ENCODE measurements at regions not wholly inside any gene's neighbourhood (a gene's known extent, or its start where the extent isn't known, plus 50 kb on each side); places are given as distances from the start of the nearest gene placed in this dataset.

GRCh38 chr14:86050072-86050683 is 520.2 kb downstream of the FLRT2 start:
- Histone ChIP-seq H3K4ac (ENCODE audit: low read depth, low read length) (no peak overlapping the region), H3K79me1 (ENCODE audit: low read depth in 1 of 2, low read length in 2 of 2) (no peaks in the 10 kb centered on the region), H2BK20ac (ENCODE audit: low read depth, low read length) (no peak overlapping the region), H2AK5ac (ENCODE audit: low read depth, low read length) (no peak overlapping the region), H2BK120ac (ENCODE audit: low read depth, low read length) (no peak overlapping the region), H3K9me1 (ENCODE audit: insufficient read depth, low read length) (no peaks in the 10 kb centered on the region), H3K27me3 (ENCODE audit: control insufficient read depth, insufficient read depth, low read length) (no peaks in the 10 kb centered on the region), H4K5ac (ENCODE audit: low read depth, low read length) (no peak overlapping the region), H3K9ac (ENCODE audit: low read depth, low read length) (no peak overlapping the region), H3K56ac (ENCODE audit: extremely low read depth, insufficient read depth, low read length) (no peak overlapping the region), H3K4me3 (ENCODE audit: insufficient read depth, low read depth, low read length) (no peak overlapping the region), H3K18ac (ENCODE audit: low read depth, low read length) (no peak overlapping the region), H3K36me3 (ENCODE audit: control insufficient read depth, insufficient read depth, low read length) (no peaks in the 10 kb centered on the region), H3K9me3 (ENCODE audit: control insufficient read depth, insufficient read depth, low read length) (no peaks in the 10 kb centered on the region), H4K20me1 (ENCODE audit: insufficient read depth, low read length) (no peaks in the 10 kb centered on the region), H2BK15ac (ENCODE audit: low read depth, low read length) (no peak overlapping the region), H3K4me1 (ENCODE audit: control insufficient read depth, insufficient read depth, low read length) (no peaks in the 10 kb centered on the region), H3K14ac (replicated peaks; ENCODE audit: low read depth, low read length) (no peak overlapping the region), H4K8ac (ENCODE audit: low read depth in 2 of 2, low read length in 2 of 2) (no peak overlapping the region), H2AK9ac (replicated peaks; ENCODE audit: low read depth, low read length, poor library complexity) (no peak overlapping the region), H2BK5ac (ENCODE audit: low read depth, low read length, poor library complexity, severe bottlenecking) (no peak overlapping the region), H4K91ac (ENCODE audit: insufficient read depth, low read depth, low read length) (no peak overlapping the region), H3K23ac (ENCODE audit: low read depth, low read length) (no peak overlapping the region), H2AFZ (replicated peaks; ENCODE audit: low read length, poor library complexity) (no peak overlapping the region), H3K27ac (ENCODE audit: insufficient read depth, low read length) (no peak overlapping the region), H3K4me2 (ENCODE audit: low read depth, low read length) (no peak overlapping the region)
- BruUV-seq (replicated peaks) = no TSS peak
- no peak for DNase-seq
- intact Hi-C loops (cut with micrococcal nuclease) (loop anchor here (10.0 kb wide), 2 partner anchors 195 to 1845 kb away; no protein-coding TSS in a partner anchor), in situ Hi-C loops (cut with MboI; ENCODE audit: low sequenced_read_pairs) (no loop called here), dilution Hi-C loops (cut with HindIII; ENCODE audit: low sequenced_read_pairs, unreplicated experiment) (no loop called here)
- no peak for ATAC-seq (ENCODE audit: low read depth)
- WGBS, 2 experiments (ENCODE audit: extremely low coverage in 2 of 2, insufficient read length in 1 of 2) = no CpG with 5 or more reads among the region's 2 CpGs
- ChIA-PET CTCF (no interaction called here), POLR2A (ENCODE audit: unreplicated experiment) (no interaction called here)
- no peak for TF ChIP-seq RAD21 (IDR thresholded peaks at IDR 0.05; ENCODE audit: low read length)
- no peak for TF ChIP-seq CHD1 (IDR thresholded peaks at IDR 0.05; ENCODE audit: low read depth, low read length)
- no peak for TF ChIP-seq SMC3 (IDR thresholded peaks at IDR 0.05; ENCODE audit: low read depth, low read length)
- no peak for TF ChIP-seq MAZ (IDR thresholded peaks at IDR 0.05; ENCODE audit: borderline replicate concordance, low read depth, low read length)
- TF ChIP-seq POLR2A (IDR thresholded peaks at IDR 0.05; ENCODE audit: low read depth, low read length) = no peak

All from IMR-90 (cell line).